ENCODE measurements at regions not wholly inside any gene's neighbourhood (a gene's known extent, or its start where the extent isn't known, plus 50 kb on each side); places are given as distances from the start of the nearest gene placed in this dataset.
A peak's percentile ranks its signal among the peaks of the same experiment; 100 is the strongest.

- no peak for DNase-seq
These were observed 339.9 kb upstream of the PODXL start for GRCh38 chr7:131896165-131896863.

GRCh38 chr7:131895541-131896164, 339.2 kb upstream of the PODXL start:
- DNase-seq = peak; percentile 95

GRCh38 chr7:131893631-131894340, 337.4 kb upstream of the PODXL start:
- peak; percentile 11 for DNase-seq

- DNase-seq = no peak
These were observed 333.7 kb upstream of the PODXL start for GRCh38 chr7:131890176-131890575.

GRCh38 chr7:131889572-131890150, 333.2 kb upstream of the PODXL start:
- no peak for DNase-seq

GRCh38 chr7:131883769-131884168, 327.3 kb upstream of the PODXL start:
- no peak for DNase-seq

- DNase-seq = no peak
These were observed 326.8 kb upstream of the PODXL start for GRCh38 chr7:131883196-131883595.

- no peak for DNase-seq
These were observed 325.9 kb upstream of the PODXL start for GRCh38 chr7:131882321-131882720.

- DNase-seq = no peak
These were observed 323.6 kb upstream of the PODXL start for GRCh38 chr7:131880078-131880477.

- DNase-seq = no peak
These were observed 323.0 kb upstream of the PODXL start for GRCh38 chr7:131879424-131879823.

- no peak for DNase-seq
These were observed 322.3 kb upstream of the PODXL start for GRCh38 chr7:131878777-131879176.

- no peak for DNase-seq
These were observed 317.2 kb upstream of the PODXL start for GRCh38 chr7:131873581-131873980.

GRCh38 chr7:131869986-131870385, 313.6 kb upstream of the PODXL start:
- DNase-seq = no peak

- DNase-seq = no peak
These were observed 312.9 kb upstream of the PODXL start for GRCh38 chr7:131869169-131869844.

GRCh38 chr7:131867461-131867860, 311.0 kb upstream of the PODXL start:
- DNase-seq = no peak

- DNase-seq = no peak
These were observed 309.5 kb upstream of the PODXL start for GRCh38 chr7:131865911-131866310.

- peak; percentile 11 for DNase-seq
These were observed 305.4 kb upstream of the PODXL start for GRCh38 chr7:131861620-131862346.

- DNase-seq = peak; percentile 65
These were observed 302.9 kb upstream of the PODXL start for GRCh38 chr7:131859147-131859821.

GRCh38 chr7:131858611-131859010, 302.2 kb upstream of the PODXL start:
- DNase-seq = no peak

GRCh38 chr7:131849472-131849871, 293.0 kb upstream of the PODXL start:
- no peak for DNase-seq

GRCh38 chr7:131848033-131848432, 291.6 kb upstream of the PODXL start:
- no peak for DNase-seq

All from EL (cell line).